Cerebellar nuclear complex (tissue), 1 donor: ENCODE measurements at regions not wholly inside any gene's neighbourhood (a gene's known extent, or its start where the extent isn't known, plus 50 kb on each side); places are given as distances from the start of the nearest gene placed in this dataset.

Experiments used
- DNase-seq, 2 experiments: peaks; one replicate each; lab custom pipeline; 2025; lab: John Stamatoyannopoulos, UW

GRCh38 chr17:36864827-36865430 is 72.3 kb upstream of the LHX1 start:
- no peak for DNase-seq

GRCh38 chr17:36867716-36868341 is 69.4 kb upstream of the LHX1 start:
- no peak for DNase-seq

- DNase-seq: no peak
Measured at GRCh38 chr17:36868777-36869176, 68.5 kb upstream of the LHX1 start.

DNA sequence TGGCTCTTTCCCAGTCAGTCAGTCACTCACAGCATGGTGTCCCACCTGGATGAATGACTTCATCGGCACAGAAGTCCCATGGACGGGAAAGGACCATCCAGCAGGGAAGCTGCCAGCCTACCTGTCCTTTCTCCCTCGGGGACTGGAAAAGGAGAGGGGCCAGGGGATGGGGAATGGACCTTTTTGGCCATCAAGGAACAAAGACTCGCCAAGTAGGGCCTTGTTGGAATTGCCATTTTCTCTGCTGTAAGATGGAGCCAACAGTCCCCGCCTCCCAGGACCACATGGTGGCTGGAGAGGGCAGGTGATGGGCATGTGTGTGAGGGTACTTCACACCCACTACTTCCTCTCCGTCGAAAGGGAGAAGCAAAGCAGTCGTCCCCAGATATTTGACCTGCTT is 67.8 kb upstream of the LHX1 start:
- DNase-seq: no peak

GRCh38 chr17:36869856-36870719 is 67.2 kb upstream of the LHX1 start:
- no peak for DNase-seq

DNA sequence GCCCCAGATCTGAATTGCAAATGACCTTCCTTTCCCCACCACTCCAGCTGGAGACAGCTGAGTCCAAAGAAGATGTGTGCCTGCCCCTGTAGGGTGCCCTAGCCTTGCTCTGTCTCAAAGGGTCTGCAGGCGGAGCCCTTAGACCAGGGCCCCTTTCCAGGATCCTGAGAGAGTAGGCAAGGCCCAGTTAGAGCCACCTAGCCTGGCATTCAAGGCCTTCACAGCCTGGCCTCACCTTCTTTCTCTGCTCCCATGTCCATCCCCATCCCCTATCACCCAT is 66.6 kb upstream of the LHX1 start:
- no peak for DNase-seq

- no peak for DNase-seq
Measured at GRCh38 chr17:36875698-36876293, 61.5 kb upstream of the LHX1 start.

GRCh38 chr17:36876966-36877365 is 60.3 kb upstream of the LHX1 start:
- DNase-seq: no peak

- DNase-seq: no peak
Measured at GRCh38 chr17:36877771-36878170, 59.5 kb upstream of the LHX1 start.

GRCh38 chr17:36878216-36878615 is 59.1 kb upstream of the LHX1 start:
- no peak for DNase-seq

DNA sequence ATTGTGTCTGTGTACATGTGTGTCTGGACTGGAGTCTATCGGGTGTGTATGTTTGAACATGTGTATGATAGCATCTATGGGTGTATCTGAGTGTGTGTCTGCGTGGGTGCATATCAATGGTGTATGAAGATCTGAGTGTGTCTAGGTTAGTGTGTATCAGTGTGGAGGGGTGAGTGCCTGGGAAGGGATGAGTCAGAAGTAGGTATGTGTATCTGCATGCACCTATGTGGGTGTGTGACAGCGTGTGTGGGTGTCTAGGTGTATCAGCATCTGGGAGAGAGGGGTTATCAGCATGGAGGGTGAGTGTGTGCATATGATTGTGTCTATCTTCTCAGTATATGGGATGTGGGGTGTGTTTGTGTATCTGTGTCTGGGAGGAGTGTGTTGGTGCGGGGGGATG is 58.2 kb upstream of the LHX1 start:
- no peak for DNase-seq

DNA sequence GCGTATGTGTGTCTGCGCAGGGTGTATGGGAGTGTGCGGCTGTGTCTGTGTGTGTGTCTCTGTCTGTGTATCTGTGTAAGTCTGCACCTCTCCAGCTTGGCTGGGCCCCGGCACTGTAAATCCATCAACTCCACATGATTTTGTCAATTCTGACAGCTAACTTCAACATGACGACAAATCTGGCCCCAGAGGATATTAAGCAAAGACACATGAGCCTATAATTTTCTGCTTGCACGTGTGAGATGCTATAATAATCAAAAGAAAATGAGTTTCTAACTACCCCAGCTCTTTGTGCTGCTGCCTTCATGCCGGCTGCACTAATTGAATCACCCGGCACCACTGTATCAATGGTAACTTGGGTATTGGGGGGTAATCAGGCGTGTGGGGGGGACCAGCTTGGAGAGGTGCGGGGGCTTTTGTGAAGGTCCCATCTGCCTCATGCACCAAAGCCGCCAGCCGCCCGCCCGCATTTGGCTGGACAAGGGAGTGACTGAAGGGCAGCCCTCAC is 57.6 kb upstream of the LHX1 start:
- DNase-seq: no peak

- no peak for DNase-seq
Measured at GRCh38 chr17:36880268-36880905, 56.9 kb upstream of the LHX1 start.

DNA sequence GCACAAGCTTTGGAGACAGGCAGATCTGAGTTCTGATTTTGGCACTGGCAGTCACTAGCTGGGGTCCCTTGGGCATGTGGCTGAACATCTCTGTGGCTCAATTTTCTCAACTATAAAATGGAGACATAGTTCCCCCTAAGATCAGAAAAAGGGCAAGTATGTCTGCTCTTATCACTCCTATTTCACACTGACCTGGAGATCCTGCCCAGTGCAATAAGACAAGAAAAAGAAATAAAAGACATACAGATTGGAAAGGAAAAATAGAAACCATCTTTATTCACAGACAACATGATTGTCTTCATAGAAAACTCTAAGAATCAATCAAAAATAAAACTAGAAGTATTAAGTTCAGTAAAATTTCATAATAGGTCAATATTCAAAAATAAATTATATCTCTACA is 56.0 kb upstream of the LHX1 start:
- DNase-seq: no peak

DNA sequence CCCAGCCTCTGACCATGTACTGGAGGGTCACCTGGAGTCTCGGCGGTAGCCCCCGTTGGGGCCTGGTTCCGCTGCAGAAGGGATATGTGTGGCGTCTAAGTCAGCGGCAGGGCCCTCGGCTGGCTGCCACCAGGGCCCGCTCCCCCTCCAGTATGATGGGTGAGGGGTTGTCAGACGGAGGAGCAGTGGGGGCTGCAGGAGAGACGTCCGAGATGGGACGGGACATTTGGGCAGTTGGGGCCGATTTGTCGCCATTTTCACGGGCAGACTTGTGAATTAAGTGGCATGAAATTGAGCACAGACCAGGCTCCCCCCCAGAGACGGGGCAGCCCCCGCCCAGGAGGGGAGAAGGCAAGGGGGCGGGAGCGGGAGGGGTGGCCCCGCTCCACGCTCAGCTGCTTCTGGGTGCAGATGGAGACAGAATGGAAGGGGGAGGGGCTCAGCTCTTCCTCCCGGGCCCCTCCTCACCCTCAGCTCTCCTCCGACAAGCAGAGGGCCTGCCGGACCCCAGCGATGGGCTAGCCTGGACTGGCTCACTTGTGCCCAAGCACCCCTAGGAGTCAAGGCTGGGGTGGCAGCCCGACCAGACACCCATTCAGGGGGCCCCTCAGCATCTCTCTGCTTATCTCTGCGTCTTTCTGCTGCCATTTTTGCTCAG is 52.7 kb upstream of the LHX1 start:
- DNase-seq: no peak

GRCh38 chr17:36885153-36885735 is 52.0 kb upstream of the LHX1 start:
- DNase-seq: no peak

GRCh38 chr17:36885771-36886377 is 51.4 kb upstream of the LHX1 start:
- no peak for DNase-seq
